ENCODE measurements at regions not wholly inside any gene's neighbourhood (a gene's known extent, or its start where the extent isn't known, plus 50 kb on each side); places are given as distances from the start of the nearest gene placed in this dataset.

DNA sequence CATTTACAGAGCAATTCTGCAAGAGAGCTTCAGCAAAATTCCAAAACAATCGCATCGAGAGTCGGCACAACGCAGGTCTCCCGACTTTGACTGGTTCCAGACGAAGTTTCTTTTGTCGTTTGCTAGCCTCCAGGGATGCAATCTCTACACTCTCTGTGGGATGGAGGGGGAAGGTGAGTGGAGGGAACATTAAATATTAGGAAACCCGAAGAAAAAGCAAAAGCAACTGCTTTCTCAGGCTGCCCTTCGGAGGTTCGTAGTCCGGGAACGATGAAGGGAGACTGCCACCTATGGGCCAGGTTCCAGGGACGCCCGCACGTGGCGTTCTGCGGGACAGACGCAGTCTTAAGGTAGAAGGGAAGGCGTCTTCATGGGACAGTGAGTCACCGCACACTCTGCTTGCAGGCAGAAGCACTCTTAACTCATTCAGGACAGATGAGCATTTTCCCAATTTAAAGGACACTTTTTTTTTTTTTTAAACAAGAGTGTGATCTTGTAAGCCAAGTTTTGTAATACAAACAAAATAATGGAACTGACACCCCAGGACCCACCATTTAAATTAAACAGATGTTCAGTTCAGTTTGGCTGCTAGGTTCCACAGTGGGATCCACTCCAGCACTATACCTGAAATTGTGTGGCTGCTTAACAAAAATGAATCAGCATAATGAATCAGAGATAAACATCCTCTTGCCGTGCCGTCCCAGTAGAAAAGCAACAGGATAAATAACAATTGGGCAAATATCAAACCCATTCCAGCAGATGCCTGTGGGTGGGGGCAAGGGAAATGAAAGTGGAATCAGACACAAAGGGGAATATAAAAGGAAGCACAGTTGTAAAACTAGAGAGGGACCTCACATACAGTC, 65.8 kb upstream of the ARMC2 start:
- Histone ChIP-seq H3K27me3 (no peaks in the 10 kb centered on the region), H3K36me3 (no peaks in the 10 kb centered on the region), H3K9me3 (no peaks in the 10 kb centered on the region), H3K27ac (no peak overlapping the region), H3K4me3 (peak overlapping the region; percentile 62), H3K4me1 (peaks cover 15% of the 10 kb centered on the region)
- DNase-seq: peak; percentile 92
- TF ChIP-seq, protein P1, sequence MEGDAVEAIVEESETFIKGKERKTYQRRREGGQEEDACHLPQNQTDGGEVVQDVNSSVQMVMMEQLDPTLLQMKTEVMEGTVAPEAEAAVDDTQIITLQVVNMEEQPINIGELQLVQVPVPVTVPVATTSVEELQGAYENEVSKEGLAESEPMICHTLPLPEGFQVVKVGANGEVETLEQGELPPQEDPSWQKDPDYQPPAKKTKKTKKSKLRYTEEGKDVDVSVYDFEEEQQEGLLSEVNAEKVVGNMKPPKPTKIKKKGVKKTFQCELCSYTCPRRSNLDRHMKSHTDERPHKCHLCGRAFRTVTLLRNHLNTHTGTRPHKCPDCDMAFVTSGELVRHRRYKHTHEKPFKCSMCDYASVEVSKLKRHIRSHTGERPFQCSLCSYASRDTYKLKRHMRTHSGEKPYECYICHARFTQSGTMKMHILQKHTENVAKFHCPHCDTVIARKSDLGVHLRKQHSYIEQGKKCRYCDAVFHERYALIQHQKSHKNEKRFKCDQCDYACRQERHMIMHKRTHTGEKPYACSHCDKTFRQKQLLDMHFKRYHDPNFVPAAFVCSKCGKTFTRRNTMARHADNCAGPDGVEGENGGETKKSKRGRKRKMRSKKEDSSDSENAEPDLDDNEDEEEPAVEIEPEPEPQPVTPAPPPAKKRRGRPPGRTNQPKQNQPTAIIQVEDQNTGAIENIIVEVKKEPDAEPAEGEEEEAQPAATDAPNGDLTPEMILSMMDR (IDR thresholded peaks at IDR 0.05): peak; percentile 76
- intact Hi-C loops (cut with DNase I): loop anchor here (10.0 kb wide), 1 partner anchor 228 kb away; no protein-coding TSS in a partner anchor
- ATAC-seq: peak; percentile 98

DNA sequence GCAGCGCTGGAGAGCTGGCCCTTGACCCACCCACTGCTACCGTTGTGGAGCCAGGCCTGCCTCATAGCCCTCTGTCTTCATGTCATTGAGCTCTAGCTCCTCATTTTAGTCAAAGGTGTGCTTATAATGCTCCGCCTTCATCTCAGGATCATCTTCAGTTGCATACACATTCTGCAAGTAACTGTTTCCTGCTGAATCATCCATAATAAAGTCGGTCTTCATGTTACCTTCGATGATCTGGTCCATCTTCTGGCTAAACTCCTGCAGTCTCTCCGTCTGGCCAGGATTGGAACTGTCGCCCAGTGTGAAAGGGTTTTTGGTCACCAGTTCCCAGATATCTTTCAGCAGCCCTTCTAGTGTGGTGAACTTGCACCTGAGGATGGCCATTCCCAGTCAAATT, 62.6 kb upstream of the ARMC2 start:
- Histone ChIP-seq H3K4me3 (no peak overlapping the region), H3K9me3 (no peaks in the 10 kb centered on the region), H3K27me3 (no peaks in the 10 kb centered on the region), H3K4me1 (peaks cover 15% of the 10 kb centered on the region), H3K36me3 (no peaks in the 10 kb centered on the region), H3K27ac (no peak overlapping the region)
- intact Hi-C loops (cut with DNase I): loop anchor here (10.0 kb wide), 1 partner anchor 231 kb away; no protein-coding TSS in a partner anchor
- TF ChIP-seq, protein P1 (IDR thresholded peaks at IDR 0.05): no peak
- DNase-seq (no peak), ATAC-seq (no peak)

DNA sequence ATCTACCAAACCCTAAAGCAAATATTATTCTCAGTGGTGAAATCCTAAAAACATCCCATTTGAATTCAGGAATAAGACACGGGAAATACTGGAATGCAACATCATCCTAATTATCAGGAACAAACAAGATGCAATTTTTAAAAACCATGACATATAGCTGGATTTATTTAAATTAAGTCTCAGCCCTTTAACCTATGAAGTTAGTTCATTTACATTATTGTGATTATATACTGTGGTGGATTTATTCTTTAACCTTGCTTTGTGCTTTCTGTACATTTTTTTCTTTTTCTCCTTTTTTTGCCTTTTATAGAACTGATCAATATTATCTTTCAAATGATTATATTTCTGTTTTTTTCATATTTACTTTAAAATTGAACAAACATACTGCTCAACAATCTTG, 59.8 kb upstream of the ARMC2 start:
- H3K27ac ChIP-seq: no peak overlapping the region
- H3K27me3 ChIP-seq: no peaks in the 10 kb centered on the region
- H3K36me3 ChIP-seq: no peaks in the 10 kb centered on the region
- no peaks in the 10 kb centered on the region for H3K4me1 ChIP-seq
- ATAC-seq (no peak), DNase-seq (no peak)
- TF ChIP-seq, protein P1 (IDR thresholded peaks at IDR 0.05): no peak
- no peak overlapping the region for H3K4me3 ChIP-seq
- intact Hi-C loops (cut with DNase I): loop anchor here (10.0 kb wide), 1 partner anchor 234 kb away; no protein-coding TSS in a partner anchor
- no peaks in the 10 kb centered on the region for H3K9me3 ChIP-seq

DNA sequence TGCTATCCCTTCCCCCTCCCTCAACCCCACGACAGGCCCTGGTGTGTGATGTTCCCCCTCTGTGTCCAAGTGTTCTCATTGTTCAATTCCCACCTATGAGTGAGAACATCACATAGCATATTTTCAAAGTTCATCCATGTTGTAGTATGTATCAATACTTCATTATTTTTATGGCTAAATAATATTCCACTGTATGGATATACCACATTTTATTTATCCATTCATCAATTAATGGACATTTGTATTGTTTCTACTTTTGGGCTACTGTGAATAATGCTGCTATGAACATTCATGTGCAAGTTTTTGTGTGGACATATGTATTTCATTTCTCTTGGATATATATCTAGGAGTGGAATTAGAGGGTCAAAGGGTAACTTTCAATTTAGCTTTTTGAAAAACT, 58.7 kb upstream of the ARMC2 start:
- no peak for ATAC-seq
- intact Hi-C loops (cut with DNase I): loop anchor here (10.0 kb wide), 1 partner anchor 235 kb away; no protein-coding TSS in a partner anchor
- no peaks in the 10 kb centered on the region for H3K9me3 ChIP-seq

DNA sequence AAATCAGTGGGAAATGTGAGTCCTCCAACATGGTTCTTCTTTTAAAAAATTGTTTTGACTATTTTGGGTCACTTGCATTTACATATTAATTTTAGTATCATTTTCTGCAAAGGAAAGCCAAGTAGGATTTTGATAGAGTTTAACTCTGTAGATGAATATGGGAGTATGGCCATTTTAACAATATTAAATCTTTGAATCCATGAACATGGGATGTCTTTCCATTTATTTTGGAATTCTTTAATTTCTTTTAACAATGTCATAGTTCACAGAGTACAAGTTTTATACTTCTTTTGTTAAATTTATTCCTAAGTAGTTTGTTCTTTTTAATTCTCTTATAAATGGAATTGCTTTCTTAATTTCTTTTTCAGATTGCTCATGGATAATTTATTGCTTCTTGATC, 56.5 kb upstream of the ARMC2 start:
- intact Hi-C loops (cut with DNase I): no loop called here
- Histone ChIP-seq H3K9me3 (no peaks in the 10 kb centered on the region), H3K4me1 (no peaks in the 10 kb centered on the region), H3K36me3 (no peaks in the 10 kb centered on the region), H3K27ac (no peak overlapping the region), H3K4me3 (no peak overlapping the region), H3K27me3 (no peaks in the 10 kb centered on the region)
- no peak for ATAC-seq
- DNase-seq: no peak
- TF ChIP-seq, protein P1 (IDR thresholded peaks at IDR 0.05): no peak

More for the DNA sequence above, 58.7 kb upstream of the ARMC2 start:
- Histone ChIP-seq H3K27me3 (no peaks in the 10 kb centered on the region), H3K27ac (no peak overlapping the region), H3K4me1 (no peaks in the 10 kb centered on the region), H3K36me3 (no peaks in the 10 kb centered on the region), H3K4me3 (no peak overlapping the region)
- TF ChIP-seq, protein P1 (IDR thresholded peaks at IDR 0.05): no peak
- DNase-seq: no peak

All from upper lobe of right lung (tissue), 1 donor.